ENCODE measurements at regions not wholly inside any gene's neighbourhood (a gene's known extent, or its start where the extent isn't known, plus 50 kb on each side); places are given as distances from the start of the nearest gene placed in this dataset.
"Not testable (repeated sequence)": the region's sequence is repeated elsewhere in the genome, so short reads cannot be mapped to it uniquely, and the experiment has no call there.

DNA sequence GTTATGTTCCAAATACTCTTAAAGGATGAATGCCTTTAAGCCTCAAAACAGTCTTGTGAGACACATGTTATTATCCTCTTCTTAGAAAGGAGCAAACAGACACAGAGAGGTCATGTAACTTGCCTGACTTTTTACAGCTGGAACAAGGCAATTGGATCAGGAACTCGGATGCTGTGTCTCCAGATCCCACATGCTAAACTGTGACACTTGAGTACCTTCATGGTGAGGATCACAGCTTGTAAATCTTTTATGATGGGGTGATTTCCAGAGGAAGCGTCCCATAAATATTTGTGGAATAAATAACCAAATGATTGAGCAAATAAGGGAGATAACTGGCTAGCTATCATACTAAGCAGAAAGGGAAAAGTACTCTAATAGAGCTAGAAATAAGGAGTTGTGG is 171.2 kb downstream of the C11orf91 start:
- no peaks in the 10 kb centered on the region for H4K20me1 ChIP-seq (replicated peaks; ENCODE audit: control insufficient read depth, insufficient read depth, low read length)
- no TSS peak for BruUV-seq (replicated peaks)
- 2% methylated on average over 2 of the region's 2 CpGs for WGBS (ENCODE audit: insufficient coverage, low coverage, missing lambda C conversion rate)
- in situ Hi-C loops (cut with MboI), result no loop called here
- no peak overlapping the region for H3K4me3 ChIP-seq
- FAIRE-seq (no peak), DNase-seq (ENCODE audit: extremely low read depth in 1 of 4, low spot score in 3 of 4) (no peak), ATAC-seq (no peak)
- no peak overlapping the region for H3K9ac ChIP-seq (ENCODE audit: insufficient read depth in 1 of 2, low read depth in 2 of 2, low read length in 2 of 2)
- H3K4me2 ChIP-seq (ENCODE audit: insufficient read depth, low read length), result no peak overlapping the region
- no peaks in the 10 kb centered on the region for H3K9me1 ChIP-seq (ENCODE audit: control insufficient read depth, insufficient read depth, low read length)
- no peak overlapping the region for H2AFZ ChIP-seq (ENCODE audit: low read depth, low read length)
- H3K9me3 ChIP-seq (replicated peaks; ENCODE audit: control insufficient read depth, insufficient read depth, low read depth, low read length), result no peaks in the 10 kb centered on the region
- no peaks in the 10 kb centered on the region for H3K79me2 ChIP-seq (ENCODE audit: control insufficient read depth, insufficient read depth, low read length)
- no peaks in the 10 kb centered on the region for H3K36me3 ChIP-seq (ENCODE audit: control insufficient read depth, insufficient read depth, low read length)
- TF ChIP-seq ESRRB (CRISPR knock-in tag; IDR thresholded peaks at IDR 0.05; ENCODE audit: borderline replicate concordance), result no peak
- intact Hi-C loops (cut with micrococcal nuclease), result no loop called here
- no peak overlapping the region for H3K27ac ChIP-seq (ENCODE audit: extremely low read depth, low read depth, low read length)
- peaks cover 0 to 7% of the 10 kb centered on the region in 2 experiments; a peak in 2 of 5 replicates for H3K27me3 ChIP-seq (ENCODE audit: control insufficient read depth in 2 of 2, insufficient read depth in 2 of 2, low read length in 2 of 2)
- POLR2A ChIA-PET, result no interaction called here
- no peaks in the 10 kb centered on the region for H3K4me1 ChIP-seq (replicated peaks in 1 of 2; ENCODE audit: control insufficient read depth in 2 of 2, insufficient read depth in 2 of 2, low read length in 2 of 2)
- CTCF ChIA-PET (ENCODE audit: low intra/inter-chr PET ratio), result no interaction called here

DNA sequence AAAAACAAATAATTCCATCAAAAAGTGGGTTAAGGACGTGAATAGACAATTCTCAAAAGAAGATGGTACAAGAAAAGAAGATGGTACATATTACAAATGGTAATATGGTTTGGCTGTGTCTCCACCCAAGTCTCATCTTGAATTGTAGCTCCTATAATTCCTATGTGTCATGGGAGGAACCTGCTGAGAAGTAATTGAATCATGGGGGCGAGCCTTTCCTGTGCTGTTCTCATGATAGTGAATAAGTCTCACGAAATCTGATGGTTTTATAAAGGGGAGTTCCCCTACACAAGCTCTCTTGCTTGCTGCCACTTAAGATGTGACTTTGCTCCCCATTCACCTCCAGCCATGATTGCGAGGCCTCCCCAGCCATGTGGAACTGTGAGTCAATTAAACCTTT is 172.9 kb downstream of the C11orf91 start:
- FAIRE-seq; DNase-seq (ENCODE audit: extremely low read depth in 1 of 4, low spot score in 3 of 4); H4K20me1 ChIP-seq (replicated peaks; ENCODE audit: control insufficient read depth, insufficient read depth, low read length); POLR2A ChIA-PET; H3K4me1 ChIP-seq (replicated peaks in 1 of 2; ENCODE audit: control insufficient read depth in 2 of 2, insufficient read depth in 2 of 2, low read length in 2 of 2); H3K79me2 ChIP-seq (ENCODE audit: control insufficient read depth, insufficient read depth, low read length); intact Hi-C loops (cut with micrococcal nuclease); in situ Hi-C loops (cut with MboI); H3K9me1 ChIP-seq (ENCODE audit: control insufficient read depth, insufficient read depth, low read length); BruUV-seq (replicated peaks); H3K27ac ChIP-seq (ENCODE audit: extremely low read depth, low read depth, low read length); H3K27me3 ChIP-seq (ENCODE audit: control insufficient read depth in 2 of 2, insufficient read depth in 2 of 2, low read length in 2 of 2); H3K4me3 ChIP-seq; H2AFZ ChIP-seq (ENCODE audit: low read depth, low read length); H3K4me2 ChIP-seq (ENCODE audit: insufficient read depth, low read length); H3K9ac ChIP-seq (ENCODE audit: insufficient read depth in 1 of 2, low read depth in 2 of 2, low read length in 2 of 2); ATAC-seq; H3K9me3 ChIP-seq (replicated peaks; ENCODE audit: control insufficient read depth, insufficient read depth, low read depth, low read length); H3K36me3 ChIP-seq (ENCODE audit: control insufficient read depth, insufficient read depth, low read length); CTCF ChIA-PET (ENCODE audit: low intra/inter-chr PET ratio): not testable (repeated sequence)
- WGBS (ENCODE audit: insufficient coverage, low coverage, missing lambda C conversion rate), result 0% methylated on average over 4 of the region's 4 CpGs

All from K562 (cell line).